ENCODE measurements at regions not wholly inside any gene's neighbourhood (a gene's known extent, or its start where the extent isn't known, plus 50 kb on each side); places are given as distances from the start of the nearest gene placed in this dataset.
"Not testable (repeated sequence)": the region's sequence is repeated elsewhere in the genome, so short reads cannot be mapped to it uniquely, and the experiment has no call there.

DNA sequence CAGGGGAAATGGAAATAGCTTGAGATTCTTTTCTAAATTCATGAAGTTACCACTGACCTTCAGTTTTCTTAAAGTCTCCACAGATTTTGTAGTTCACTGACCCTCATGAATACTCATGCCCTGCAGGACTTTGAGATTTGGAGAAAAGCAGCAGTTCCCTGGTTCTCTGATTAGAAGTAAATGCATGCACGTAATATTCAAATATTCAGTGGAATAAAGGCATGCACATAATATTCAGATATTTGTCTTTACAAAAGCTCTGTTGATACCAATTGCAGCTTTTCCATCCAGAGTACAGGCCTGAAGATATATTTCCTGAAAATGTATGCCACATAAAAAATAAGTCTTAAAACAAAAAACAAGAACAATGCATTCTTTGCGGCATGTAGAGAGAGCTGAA lies 219.8 kb downstream of the ADCYAP1 start (continued):
- TF ChIP-seq, protein P1, sequence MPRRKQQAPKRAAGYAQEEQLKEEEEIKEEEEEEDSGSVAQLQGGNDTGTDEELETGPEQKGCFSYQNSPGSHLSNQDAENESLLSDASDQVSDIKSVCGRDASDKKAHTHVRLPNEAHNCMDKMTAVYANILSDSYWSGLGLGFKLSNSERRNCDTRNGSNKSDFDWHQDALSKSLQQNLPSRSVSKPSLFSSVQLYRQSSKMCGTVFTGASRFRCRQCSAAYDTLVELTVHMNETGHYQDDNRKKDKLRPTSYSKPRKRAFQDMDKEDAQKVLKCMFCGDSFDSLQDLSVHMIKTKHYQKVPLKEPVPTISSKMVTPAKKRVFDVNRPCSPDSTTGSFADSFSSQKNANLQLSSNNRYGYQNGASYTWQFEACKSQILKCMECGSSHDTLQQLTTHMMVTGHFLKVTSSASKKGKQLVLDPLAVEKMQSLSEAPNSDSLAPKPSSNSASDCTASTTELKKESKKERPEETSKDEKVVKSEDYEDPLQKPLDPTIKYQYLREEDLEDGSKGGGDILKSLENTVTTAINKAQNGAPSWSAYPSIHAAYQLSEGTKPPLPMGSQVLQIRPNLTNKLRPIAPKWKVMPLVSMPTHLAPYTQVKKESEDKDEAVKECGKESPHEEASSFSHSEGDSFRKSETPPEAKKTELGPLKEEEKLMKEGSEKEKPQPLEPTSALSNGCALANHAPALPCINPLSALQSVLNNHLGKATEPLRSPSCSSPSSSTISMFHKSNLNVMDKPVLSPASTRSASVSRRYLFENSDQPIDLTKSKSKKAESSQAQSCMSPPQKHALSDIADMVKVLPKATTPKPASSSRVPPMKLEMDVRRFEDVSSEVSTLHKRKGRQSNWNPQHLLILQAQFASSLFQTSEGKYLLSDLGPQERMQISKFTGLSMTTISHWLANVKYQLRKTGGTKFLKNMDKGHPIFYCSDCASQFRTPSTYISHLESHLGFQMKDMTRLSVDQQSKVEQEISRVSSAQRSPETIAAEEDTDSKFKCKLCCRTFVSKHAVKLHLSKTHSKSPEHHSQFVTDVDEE (CRISPR knock-in tag; IDR thresholded peaks at IDR 0.05) = no peak
- TF ChIP-seq, protein P2, sequence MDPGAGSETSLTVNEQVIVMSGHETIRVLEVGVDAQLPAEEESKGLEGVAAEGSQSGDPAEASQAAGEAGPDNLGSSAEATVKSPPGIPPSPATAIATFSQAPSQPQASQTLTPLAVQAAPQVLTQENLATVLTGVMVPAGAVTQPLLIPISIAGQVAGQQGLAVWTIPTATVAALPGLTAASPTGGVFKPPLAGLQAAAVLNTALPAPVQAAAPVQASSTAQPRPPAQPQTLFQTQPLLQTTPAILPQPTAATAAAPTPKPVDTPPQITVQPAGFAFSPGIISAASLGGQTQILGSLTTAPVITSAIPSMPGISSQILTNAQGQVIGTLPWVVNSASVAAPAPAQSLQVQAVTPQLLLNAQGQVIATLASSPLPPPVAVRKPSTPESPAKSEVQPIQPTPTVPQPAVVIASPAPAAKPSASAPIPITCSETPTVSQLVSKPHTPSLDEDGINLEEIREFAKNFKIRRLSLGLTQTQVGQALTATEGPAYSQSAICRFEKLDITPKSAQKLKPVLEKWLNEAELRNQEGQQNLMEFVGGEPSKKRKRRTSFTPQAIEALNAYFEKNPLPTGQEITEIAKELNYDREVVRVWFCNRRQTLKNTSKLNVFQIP (CRISPR knock-in tag; IDR thresholded peaks at IDR 0.05; ENCODE audit: borderline replicate concordance, low read depth) = no peak
- no peak for TF ChIP-seq ARNTL (CRISPR knock-in tag; IDR thresholded peaks at IDR 0.05; ENCODE audit: borderline replicate concordance, low read depth)
- no peak for TF ChIP-seq TCF4 (CRISPR knock-in tag; IDR thresholded peaks at IDR 0.05; ENCODE audit: borderline replicate concordance)
- no peak for TF ChIP-seq OSR1 (CRISPR knock-in tag; IDR thresholded peaks at IDR 0.05)
- TF ChIP-seq CSDC2 (CRISPR knock-in tag; IDR thresholded peaks at IDR 0.05) = no peak

DNA sequence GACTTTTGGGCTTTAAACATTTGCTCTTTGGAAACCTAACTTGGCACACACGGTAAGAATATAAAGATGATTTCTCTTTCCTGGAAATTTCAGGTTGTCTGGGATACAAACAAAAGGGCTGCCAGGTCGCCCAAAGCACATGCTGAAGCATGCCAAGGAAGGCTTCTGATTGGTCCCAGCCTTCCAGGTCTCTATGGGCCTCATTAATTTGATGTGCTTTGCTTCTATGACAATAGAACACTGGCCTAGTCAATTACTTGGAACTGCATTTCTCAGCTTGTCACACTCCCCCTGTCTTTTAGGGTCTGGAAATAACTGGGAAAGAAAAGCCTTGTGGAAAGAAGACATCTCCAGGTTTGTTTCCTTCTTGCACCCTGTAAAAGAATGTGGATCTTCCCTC lies 228.9 kb downstream of the ADCYAP1 start:
- ATAC-seq = no peak
- TF ChIP-seq TCF4 (CRISPR knock-in tag; IDR thresholded peaks at IDR 0.05; ENCODE audit: borderline replicate concordance) = no peak

DNA sequence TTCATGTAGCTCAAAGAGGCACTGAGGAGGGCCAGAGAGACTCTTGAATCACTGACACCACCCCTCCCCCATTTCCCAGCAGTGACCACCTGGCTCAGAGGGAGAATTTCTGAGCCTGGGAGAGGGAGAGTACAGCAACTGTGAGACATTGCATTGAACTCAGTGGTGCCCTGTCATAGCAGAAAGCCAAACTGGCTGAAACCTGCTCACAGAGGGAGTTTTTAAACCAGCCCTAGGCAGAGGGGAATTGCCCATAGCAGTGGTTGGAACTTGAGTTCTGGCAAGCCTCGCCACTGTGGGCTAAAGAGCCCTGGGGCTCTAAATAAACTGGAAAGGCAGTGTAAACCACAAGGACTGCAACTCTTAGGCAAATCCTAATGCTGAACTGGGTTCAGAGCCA lies 243.1 kb downstream of the ADCYAP1 start:
- TF ChIP-seq TOX (CRISPR knock-in tag; IDR thresholded peaks at IDR 0.05; ENCODE audit: borderline replicate concordance) = no peak
- no peak for ATAC-seq

DNA sequence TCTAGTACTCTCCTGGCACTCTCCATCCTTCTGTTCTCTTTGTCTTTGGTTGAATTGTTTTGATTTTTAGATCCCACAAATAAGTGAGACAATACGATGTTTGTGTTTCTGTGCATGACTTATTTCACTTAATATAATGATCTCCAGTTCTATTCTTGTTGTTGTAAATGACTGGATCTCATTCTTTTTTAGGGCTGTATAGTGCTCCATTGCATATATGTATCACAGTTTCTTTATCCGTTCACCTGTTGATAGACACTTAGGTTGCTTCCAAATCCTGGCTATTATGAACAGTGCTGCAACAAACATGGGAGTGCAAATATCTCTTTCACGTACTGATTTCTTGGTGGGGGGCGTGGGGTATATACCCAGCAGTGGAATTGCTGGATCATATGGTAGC lies 245.0 kb downstream of the ADCYAP1 start:
- TF ChIP-seq, protein P2 (CRISPR knock-in tag; IDR thresholded peaks at IDR 0.05; ENCODE audit: borderline replicate concordance, low read depth) = no peak
- TF ChIP-seq ZC3H10 (CRISPR knock-in tag; IDR thresholded peaks at IDR 0.05) = no peak
- TF ChIP-seq ZNF8 (CRISPR knock-in tag; IDR thresholded peaks at IDR 0.05) = no peak
- no peak for TF ChIP-seq CSDC2 (CRISPR knock-in tag; IDR thresholded peaks at IDR 0.05)
- TF ChIP-seq ZFP30 (CRISPR knock-in tag; IDR thresholded peaks at IDR 0.05) = no peak
- TF ChIP-seq ISL1 (CRISPR knock-in tag; IDR thresholded peaks at IDR 0.05) = no peak
- TF ChIP-seq ZFP3 (CRISPR knock-in tag; IDR thresholded peaks at IDR 0.05) = no peak
- TF ChIP-seq RARB (CRISPR knock-in tag; IDR thresholded peaks at IDR 0.05) = no peak
- TF ChIP-seq ZNF565 (CRISPR knock-in tag; conservative IDR thresholded peaks at IDR 0.05; ENCODE audit: low read depth) = no peak
- TF ChIP-seq TCF4 (CRISPR knock-in tag; IDR thresholded peaks at IDR 0.05; ENCODE audit: borderline replicate concordance) = no peak
- no peak for TF ChIP-seq TOX (CRISPR knock-in tag; IDR thresholded peaks at IDR 0.05; ENCODE audit: borderline replicate concordance)
- TF ChIP-seq, protein P3, sequence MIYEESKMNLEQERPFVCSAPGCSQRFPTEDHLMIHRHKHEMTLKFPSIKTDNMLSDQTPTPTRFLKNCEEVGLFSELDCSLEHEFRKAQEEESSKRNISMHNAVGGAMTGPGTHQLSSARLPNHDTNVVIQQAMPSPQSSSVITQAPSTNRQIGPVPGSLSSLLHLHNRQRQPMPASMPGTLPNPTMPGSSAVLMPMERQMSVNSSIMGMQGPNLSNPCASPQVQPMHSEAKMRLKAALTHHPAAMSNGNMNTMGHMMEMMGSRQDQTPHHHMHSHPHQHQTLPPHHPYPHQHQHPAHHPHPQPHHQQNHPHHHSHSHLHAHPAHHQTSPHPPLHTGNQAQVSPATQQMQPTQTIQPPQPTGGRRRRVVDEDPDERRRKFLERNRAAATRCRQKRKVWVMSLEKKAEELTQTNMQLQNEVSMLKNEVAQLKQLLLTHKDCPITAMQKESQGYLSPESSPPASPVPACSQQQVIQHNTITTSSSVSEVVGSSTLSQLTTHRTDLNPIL (CRISPR knock-in tag; IDR thresholded peaks at IDR 0.05; ENCODE audit: low read depth) = no peak
- no peak for ATAC-seq

DNA sequence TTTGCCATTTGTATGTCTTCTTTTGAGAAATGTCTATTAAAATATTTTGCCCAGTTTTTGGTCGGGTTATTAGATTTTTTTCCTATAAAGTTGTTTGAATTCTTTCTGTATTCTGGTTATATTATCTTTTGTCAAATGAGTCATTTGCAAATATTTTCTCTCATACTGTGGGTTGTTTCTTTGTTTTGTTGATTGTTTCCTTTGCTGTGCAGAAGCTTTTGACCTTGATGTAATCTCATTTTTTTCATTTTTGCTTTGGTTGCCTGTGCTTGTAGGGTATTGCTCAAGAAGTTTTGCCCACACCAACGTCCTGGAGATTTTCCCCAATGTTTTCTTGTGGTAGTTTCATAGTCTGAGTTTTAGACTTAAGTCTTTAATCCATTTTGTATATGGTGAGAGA lies 245.7 kb downstream of the ADCYAP1 start:
- no peak for ATAC-seq
- TF ChIP-seq, protein P1 (CRISPR knock-in tag; IDR thresholded peaks at IDR 0.05) = no peak
- TF ChIP-seq ARNTL (CRISPR knock-in tag; IDR thresholded peaks at IDR 0.05; ENCODE audit: borderline replicate concordance, low read depth) = no peak

DNA sequence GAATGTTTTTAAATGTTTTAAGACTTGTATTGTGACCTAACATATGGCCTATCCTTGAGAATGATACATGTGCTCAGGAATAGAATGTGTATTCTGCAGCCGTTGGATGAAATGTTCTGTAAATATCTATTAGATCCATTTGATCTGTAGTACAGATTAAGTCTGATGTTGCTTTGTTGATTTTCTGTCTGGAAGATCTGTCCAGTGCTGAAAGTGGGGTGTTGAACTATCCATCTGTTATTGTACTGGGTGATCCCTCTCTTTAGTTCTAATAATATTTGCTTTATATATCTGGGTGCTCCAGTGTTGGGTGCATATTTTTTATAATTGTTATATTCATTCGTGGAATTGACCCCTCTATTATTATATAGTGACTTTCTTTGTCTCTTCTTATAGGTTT lies 248.3 kb downstream of the ADCYAP1 start:
- not testable (repeated sequence) for ATAC-seq

All from SK-N-SH treated with all-trans-retinoic acid at 6 μM for 48 hours (cell line).